OCI-LY7 (cell line): ENCODE measurements at regions not wholly inside any gene's neighbourhood (a gene's known extent, or its start where the extent isn't known, plus 50 kb on each side); places are given as distances from the start of the nearest gene placed in this dataset.

Experiments used
- BruUV-seq: library from RNA; stranded (reverse); fragments of 400-500 nt; replicated peaks from 2 replicates; lab custom pipeline; 2021; lab: Mats Ljungman, UMichigan
- CTCF ChIA-PET: fragments of 300-600 bp; sonication (Branson Sonifier 250); formaldehyde crosslinking; loops from one replicate; lab custom pipeline; 2022; ENCODE audit warnings: antibody characterized with exemption; ENCODE audit not compliant: unreplicated experiment; lab: Charles Lee
- POLR2A ChIA-PET: fragments of 300-600 bp; sonication (Branson Sonifier 250); formaldehyde crosslinking; loops from one replicate; lab custom pipeline; 2022; ENCODE audit warnings: antibody characterized with exemption; lab: Charles Lee
- DNase-seq: peaks from one replicate; pipeline ENCODE4 v3.0.0-alpha.2; 2015; ENCODE audit warnings: low spot score
- H2AFZ ChIP-seq: fragments of 200-600 bp; sonication (generic), shearing (Covaris generic); 2 replicates; pipeline ENCODE4 v1.6.1; 2014; ENCODE audit warnings: mild to moderate bottlenecking, antibody characterized with exemption, low read length, moderate library complexity
- H3K27ac ChIP-seq: fragments of 200-600 bp; sonication (generic); 2 replicates; pipeline ENCODE4 v1.5.1; 2014; ENCODE audit warnings: mixed run types, low read depth, mild to moderate bottlenecking, moderate library complexity, low read length, inconsistent platforms; ENCODE audit not compliant: poor library complexity, severe bottlenecking
- H3K36me3 ChIP-seq: fragments of 200-600 bp; sonication (generic); 2 replicates; pipeline ENCODE4 v1.6.1; 2014; ENCODE audit warnings: mild to moderate bottlenecking, antibody characterized with exemption, low read length, moderate library complexity, mixed read lengths; ENCODE audit not compliant: insufficient read depth
- H3K4me1 ChIP-seq: fragments of 200-600 bp; sonication (generic); 2 replicates; pipeline ENCODE4 v1.5.1; 2014; ENCODE audit warnings: mild to moderate bottlenecking, low read length; ENCODE audit not compliant: insufficient read depth, poor library complexity, severe bottlenecking
- H3K4me2 ChIP-seq: fragments of 200-600 bp; sonication (generic); 2 replicates; pipeline ENCODE4 v1.6.1; 2014; ENCODE audit warnings: mild to moderate bottlenecking, low read length
- H3K4me3 ChIP-seq: fragments of 200-600 bp; sonication (generic); 2 replicates; pipeline ENCODE4 v1.5.1; 2014; ENCODE audit warnings: mild to moderate bottlenecking, low read depth, low read length; ENCODE audit not compliant: poor library complexity, severe bottlenecking
- H3K79me2 ChIP-seq: fragments of 200-600 bp; sonication (generic); 2 replicates; pipeline ENCODE4 v1.6.1; 2016; ENCODE audit warnings: low read depth, mild to moderate bottlenecking, low read length, moderate library complexity, mixed read lengths; ENCODE audit not compliant: insufficient read depth
- H3K9me2 ChIP-seq: fragments of 200-600 bp; sonication (generic); 2 replicates; pipeline ENCODE4 v1.6.1; 2016; ENCODE audit warnings: mild to moderate bottlenecking, low read length, mixed read lengths; ENCODE audit not compliant: insufficient read depth
- H3K9me3 ChIP-seq: fragments of 200-600 bp; sonication (generic); 2 replicates; pipeline ENCODE4 v1.6.1; 2014; ENCODE audit warnings: mild to moderate bottlenecking, mixed run types, low read length, mixed read lengths
- H4K20me1 ChIP-seq: fragments of 200-600 bp; sonication (generic); 2 replicates; pipeline ENCODE4 v1.6.1; 2014; ENCODE audit warnings: mild to moderate bottlenecking, antibody characterized with exemption, low read length, moderate library complexity, mixed read lengths; ENCODE audit not compliant: insufficient read depth
- CTCF ChIP-seq: fragments of 200-600 bp; sonication (generic); conservative IDR thresholded peaks from 2 replicates; pipeline ENCODE4 v1.5.1; 2014; ENCODE audit warnings: mild to moderate bottlenecking, antibody characterized with exemption, low read length, moderate library complexity, mixed read lengths
- EZH2phosphoT487 ChIP-seq: fragments of 200-600 bp; sonication (generic); IDR thresholded peaks from 2 replicates; pipeline ENCODE4 v1.6.1; 2018; ENCODE audit warnings: low read depth, borderline replicate concordance, mild to moderate bottlenecking, mixed run types, antibody characterized with exemption, low read length, moderate library complexity, mixed read lengths
- intact Hi-C: fragments of 100-400 bp; cut with micrococcal nuclease; formaldehyde crosslinking; loops from one replicate; pipeline ENCODE4 v1.10.0; 2022; ENCODE audit not compliant: unreplicated experiment

DNA sequence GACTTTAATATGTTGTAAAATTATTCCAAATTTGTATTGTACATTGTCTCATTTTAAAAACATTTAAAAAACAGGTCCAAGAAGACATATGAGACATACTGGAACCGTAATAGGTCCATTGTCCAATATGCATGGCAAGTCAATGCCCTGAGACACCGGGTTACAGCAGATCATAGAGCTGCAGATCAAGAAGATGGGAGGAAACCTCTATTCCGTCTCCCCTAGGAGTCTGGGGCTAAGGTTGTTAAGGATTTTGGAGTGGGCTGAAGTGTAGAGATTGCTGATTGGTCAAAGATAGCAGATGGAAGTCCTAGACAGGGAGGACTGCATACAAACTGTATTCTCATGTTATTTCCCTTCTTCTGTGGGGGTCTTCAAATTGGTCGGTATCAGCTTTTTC is 108.3 kb upstream of the PLEKHA5 start:
- ChIA-PET POLR2A (interaction anchor here (0.6 kb wide), 1 partner anchor 814 kb away, joined by 3 read pairs; no protein-coding TSS in a partner anchor), CTCF (no interaction called here)
- H3K9me2 ChIP-seq, result no peaks in the 10 kb centered on the region
- intact Hi-C loops, result no loop called here
- no peaks in the 10 kb centered on the region for H4K20me1 ChIP-seq
- BruUV-seq, result no TSS peak
- H3K9me3 ChIP-seq, result no peaks in the 10 kb centered on the region
- no peaks in the 10 kb centered on the region for H3K79me2 ChIP-seq
- no peak for DNase-seq
- no peak overlapping the region for H3K4me3 ChIP-seq
- H3K36me3 ChIP-seq, result no peaks in the 10 kb centered on the region
- no peak overlapping the region for H3K4me2 ChIP-seq
- H2AFZ ChIP-seq, result no peak overlapping the region
- H3K27ac ChIP-seq, result no peak overlapping the region
- H3K4me1 ChIP-seq, result no peaks in the 10 kb centered on the region
- TF ChIP-seq CTCF (no peak), EZH2phosphoT487 (no peak)

DNA sequence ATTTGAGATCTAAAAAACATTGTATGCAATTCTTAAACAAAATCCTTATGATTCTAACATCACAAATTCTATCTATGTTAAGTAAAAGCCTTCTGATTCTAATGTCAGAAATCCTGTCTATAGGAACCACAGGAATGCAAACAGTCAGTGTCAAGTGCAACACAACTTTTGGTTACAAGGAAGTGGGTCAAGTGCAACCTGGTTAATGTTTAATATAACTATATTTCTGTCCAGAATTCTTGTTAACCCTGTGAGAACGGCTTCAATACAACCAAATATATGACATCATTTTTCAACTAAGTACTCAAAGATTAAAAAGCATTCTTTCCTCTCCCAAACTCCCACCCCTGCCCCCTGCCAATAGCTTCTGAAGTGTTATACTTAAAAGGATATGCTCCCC is 107.9 kb upstream of the PLEKHA5 start:
- no peak overlapping the region for H3K4me2 ChIP-seq

More for the DNA sequence above, 107.9 kb upstream of the PLEKHA5 start:
- no peaks in the 10 kb centered on the region for H3K9me3 ChIP-seq
- DNase-seq, result no peak
- no peaks in the 10 kb centered on the region for H4K20me1 ChIP-seq
- ChIA-PET CTCF (no interaction called here), POLR2A (interaction anchor here (0.6 kb wide), 1 partner anchor 814 kb away, joined by 3 read pairs; no protein-coding TSS in a partner anchor)
- intact Hi-C loops, result no loop called here
- H3K4me3 ChIP-seq, result no peak overlapping the region
- H3K4me1 ChIP-seq, result no peaks in the 10 kb centered on the region
- TF ChIP-seq EZH2phosphoT487, result no peak
- TF ChIP-seq CTCF, result no peak
- no peaks in the 10 kb centered on the region for H3K9me2 ChIP-seq
- H3K36me3 ChIP-seq, result no peaks in the 10 kb centered on the region
- no peak overlapping the region for H3K27ac ChIP-seq
- no TSS peak for BruUV-seq
- no peak overlapping the region for H2AFZ ChIP-seq
- H3K79me2 ChIP-seq, result no peaks in the 10 kb centered on the region
